GM12878 (cell line): ENCODE measurements at regions not wholly inside any gene's neighbourhood (a gene's known extent, or its start where the extent isn't known, plus 50 kb on each side); places are given as distances from the start of the nearest gene placed in this dataset.

ENCODE experiments used
- ATAC-seq: fragments of 200-7000 bp; cut with Tn5 transposase; 3 replicates; pipeline ENCODE4 v1.9.1; 2020; ENCODE audit warnings: mild to moderate bottlenecking, moderate library complexity
- BruUV-seq: library from RNA; stranded (reverse); fragments of 400-500 nt; replicated peaks from 2 replicates; lab custom pipeline; 2021; lab: Mats Ljungman, UMichigan
- CTCF ChIA-PET: fragments of 300-600 bp; sonication (Branson Sonifier 250); formaldehyde crosslinking; extraction: SDS; loops from one replicate; lab custom pipeline; 2021; ENCODE audit warnings: inconsistent platforms; lab: Yijun Ruan, JAX
- POLR2A ChIA-PET: fragments of 350-600 bp; formaldehyde crosslinking; extraction: SDS; loops from one replicate; lab custom pipeline; 2021; ENCODE audit warnings: inconsistent platforms; lab: Charles Lee
- RAD21 ChIA-PET: fragments of 300-600 bp; sonication (Branson Sonifier 250); formaldehyde crosslinking; loops from one replicate; lab custom pipeline; 2023; ENCODE audit warnings: antibody characterized with exemption; ENCODE audit not compliant: unreplicated experiment; lab: Charles Lee
- SMC1A ChIA-PET: fragments of 300-600 bp; sonication (Branson Sonifier 250); formaldehyde crosslinking; loops from one replicate; lab custom pipeline; 2023; ENCODE audit not compliant: unreplicated experiment, uncharacterized antibody; lab: Charles Lee
- DNase-seq: peaks from one replicate; pipeline ENCODE4 v3.0.0-alpha.2; 2011; ENCODE audit warnings: low read depth, low spot score
- FAIRE-seq: peaks from 3 replicates; lab custom pipeline; 2011; peaks lifted over from hg19 to GRCh38; lab: Jason Lieb, UNC
- H2AFZ ChIP-seq: 2 replicates; pipeline ENCODE4 v1.6.0; 2011; ENCODE audit warnings: low read depth, low read length, control low read depth; ENCODE audit not compliant: control insufficient read depth
- H3K27ac ChIP-seq: 2 replicates; pipeline ENCODE4 v1.5.1; 2011; ENCODE audit warnings: control low read depth; ENCODE audit not compliant: control insufficient read depth, insufficient read depth
- H3K27me3 ChIP-seq, 2 experiments: replicated peaks in 1 of 2; 2 replicates each; pipeline versions ENCODE4 v1.6.0 to v1.6.1; 2011; ENCODE audit warnings: low read length in 1 of 2; ENCODE audit not compliant: control insufficient read depth in 2 of 2, insufficient read depth in 2 of 2
- H3K36me3 ChIP-seq, 2 experiments: 2 replicates each; pipeline ENCODE4 v1.5.1; 2011; ENCODE audit warnings: low read length in 1 of 2; ENCODE audit not compliant: control insufficient read depth in 2 of 2, insufficient read depth in 2 of 2
- H3K4me1 ChIP-seq: 2 replicates; pipeline ENCODE4 v1.6.1; 2011; ENCODE audit warnings: mild to moderate bottlenecking, low read length, moderate library complexity, mixed read lengths; ENCODE audit not compliant: control insufficient read depth, insufficient read depth
- H3K4me2 ChIP-seq: 2 replicates; pipeline ENCODE4 v1.6.0; 2011; ENCODE audit warnings: control low read depth; ENCODE audit not compliant: control insufficient read depth, insufficient read depth
- H3K4me3 ChIP-seq: fragments of 200-600 bp; sonication (generic); 2 replicates; pipeline ENCODE4 v1.5.1; 2016
- H3K79me2 ChIP-seq: 2 replicates; pipeline ENCODE4 v1.6.0; 2011; ENCODE audit warnings: low read length; ENCODE audit not compliant: control insufficient read depth, insufficient read depth
- H3K9ac ChIP-seq: 2 replicates; pipeline ENCODE4 v1.8.0; 2011; ENCODE audit warnings: low read length, control low read depth, mixed read lengths; ENCODE audit not compliant: control insufficient read depth, insufficient read depth
- H3K9me3 ChIP-seq: replicated peaks from 3 replicates; pipeline ENCODE4 v1.5.1; 2011; ENCODE audit warnings: mild to moderate bottlenecking, low read length; ENCODE audit not compliant: control insufficient read depth, insufficient read depth
- H4K20me1 ChIP-seq: 2 replicates; pipeline ENCODE4 v1.6.0; 2011; ENCODE audit not compliant: control insufficient read depth, insufficient read depth
- MYC ChIP-seq: IDR thresholded peaks from 2 replicates; pipeline ENCODE4 v1.6.1; 2011; ENCODE audit warnings: mild to moderate bottlenecking, low read length, moderate library complexity, inconsistent platforms; ENCODE audit not compliant: insufficient read depth, insufficient replicate concordance, insufficient read length, severe bottlenecking
- SIX5 ChIP-seq: IDR thresholded peaks from 2 replicates; pipeline ENCODE4 v1.6.1; 2011; ENCODE audit warnings: mild to moderate bottlenecking, low read depth, low read length, moderate library complexity; ENCODE audit not compliant: severe bottlenecking
- WGBS: methylation state at CpG from one replicate; pipeline ENCODE4 v1.1.6; 2016; ENCODE audit warnings: low lambda C conversion rate; ENCODE audit not compliant: insufficient replicate concordance, insufficient coverage; ENCODE audit errors: missing lambda C conversion rate; 5-methylcytosine and 5-hydroxymethylcytosine counted together
- in situ Hi-C: fragments of 300-500 bp; cut with MboI; formaldehyde crosslinking; loops from 9 replicates; pipeline ENCODE4 v1.14.3; 2018; ENCODE audit warnings: mixed read lengths
- intact Hi-C: fragments of 100-400 bp; cut with micrococcal nuclease; formaldehyde crosslinking; loops from one replicate; pipeline ENCODE4 v1.14.2; 2022; ENCODE audit not compliant: unreplicated experiment
- TF ChIP-seq, protein P1 (sequence below): IDR thresholded peaks from 2 replicates; pipeline ENCODE4 v1.6.1; 2011; ENCODE audit warnings: low read depth, low read length, improper control_type of control experiment, borderline replicate concordance

DNA sequence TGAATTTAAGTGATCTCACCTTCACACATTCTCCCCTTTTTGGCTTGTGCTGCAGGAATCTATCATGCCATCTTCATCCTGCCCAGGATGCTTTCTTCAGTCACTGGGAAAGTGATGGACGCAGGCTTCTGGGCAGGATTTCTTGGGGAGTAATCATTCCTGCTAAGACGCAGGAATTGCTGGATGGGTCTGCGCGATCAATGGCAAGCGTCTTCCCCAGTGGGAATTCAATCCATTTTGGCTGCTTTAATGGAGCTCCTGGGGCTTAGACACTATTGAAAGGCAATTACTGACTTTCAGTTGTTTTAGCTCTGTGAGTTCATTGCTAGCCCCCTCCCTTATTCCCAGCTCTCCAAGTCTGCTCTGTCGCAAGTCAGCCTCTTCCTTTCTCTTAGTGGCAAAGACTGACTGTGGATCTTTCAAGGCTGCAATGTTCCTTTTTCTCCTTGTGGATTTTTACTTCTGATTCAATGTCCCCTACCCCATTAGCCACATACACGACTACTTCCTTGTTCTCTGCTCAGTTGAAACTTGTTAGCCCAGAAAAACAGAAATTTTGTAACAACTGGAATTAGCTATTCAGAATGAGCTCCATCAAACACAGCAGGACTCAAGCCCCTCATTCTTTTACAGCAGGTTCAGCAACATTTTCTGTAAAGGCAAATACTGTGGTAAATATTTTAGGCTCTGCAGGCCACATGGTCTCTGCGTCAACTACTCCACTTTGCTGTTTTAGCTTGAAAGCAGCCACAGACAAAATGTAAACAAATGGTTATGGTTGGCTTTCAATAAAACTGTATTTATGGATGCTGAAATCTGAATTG lies 154.9 kb downstream of the ASB9 start:
- SMC1A ChIA-PET, result no interaction called here
- ATAC-seq, result no peak
- Histone ChIP-seq H3K4me2 (no peak overlapping the region), H3K27ac (no peak overlapping the region), H2AFZ (no peak overlapping the region), H3K4me1 (no peaks in the 10 kb centered on the region), H3K79me2 (no peaks in the 10 kb centered on the region), H4K20me1 (no peaks in the 10 kb centered on the region), H3K9me3 (no peaks in the 10 kb centered on the region), H3K9ac (no peak overlapping the region), H3K27me3 (no peaks in the 10 kb centered on the region), H3K4me3 (no peak overlapping the region), H3K36me3 (no peaks in the 10 kb centered on the region)
- DNase-seq, result no peak
- no TSS peak for BruUV-seq
- intact Hi-C loops, result no loop called here
- no peak for TF ChIP-seq SIX5
- no peak for TF ChIP-seq MYC
- TF ChIP-seq, protein P1, sequence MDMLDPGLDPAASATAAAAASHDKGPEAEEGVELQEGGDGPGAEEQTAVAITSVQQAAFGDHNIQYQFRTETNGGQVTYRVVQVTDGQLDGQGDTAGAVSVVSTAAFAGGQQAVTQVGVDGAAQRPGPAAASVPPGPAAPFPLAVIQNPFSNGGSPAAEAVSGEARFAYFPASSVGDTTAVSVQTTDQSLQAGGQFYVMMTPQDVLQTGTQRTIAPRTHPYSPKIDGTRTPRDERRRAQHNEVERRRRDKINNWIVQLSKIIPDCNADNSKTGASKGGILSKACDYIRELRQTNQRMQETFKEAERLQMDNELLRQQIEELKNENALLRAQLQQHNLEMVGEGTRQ, result no peak
- RAD21 ChIA-PET, result interaction anchor here (0.9 to 1.2 kb wide), 2 partner anchors 39 to 70 kb away, joined by 3 read pairs; no protein-coding TSS in a partner anchor
- WGBS, result 65% methylated on average over 8 of the region's 8 CpGs
- CTCF ChIA-PET, result interaction anchor here (1.2 kb wide), 1 partner anchor 128 kb away, joined by 4 read pairs; no protein-coding TSS in a partner anchor
- in situ Hi-C loops, result no loop called here
- POLR2A ChIA-PET, result no interaction called here
- FAIRE-seq, result no peak
